Prostate gland (tissue), 2 donors: ENCODE measurements at regions not wholly inside any gene's neighbourhood (a gene's known extent, or its start where the extent isn't known, plus 50 kb on each side); places are given as distances from the start of the nearest gene placed in this dataset.

Experiments
- POLR2A ChIP-seq: fragments of 450-650 bp; IDR thresholded peaks from one replicate; pipeline ENCODE4 v1.6.1; 2016; ENCODE audit warnings: antibody characterized with exemption, mild to moderate bottlenecking
- TF ChIP-seq, protein P1 (sequence below), 4 experiments: fragments of 200-600 bp in 2 of 4; fragments of 450-650 bp in 2 of 4; sonication (generic) in 2 of 4; IDR thresholded peaks; 1 replicate in 3 of 4; 2 replicates in 1 of 4; pipeline ENCODE4 v1.5.1; 2016 to 2019; ENCODE audit warnings: antibody characterized with exemption in 4 of 4, mild to moderate bottlenecking in 2 of 4, moderate library complexity in 2 of 4

DNA sequence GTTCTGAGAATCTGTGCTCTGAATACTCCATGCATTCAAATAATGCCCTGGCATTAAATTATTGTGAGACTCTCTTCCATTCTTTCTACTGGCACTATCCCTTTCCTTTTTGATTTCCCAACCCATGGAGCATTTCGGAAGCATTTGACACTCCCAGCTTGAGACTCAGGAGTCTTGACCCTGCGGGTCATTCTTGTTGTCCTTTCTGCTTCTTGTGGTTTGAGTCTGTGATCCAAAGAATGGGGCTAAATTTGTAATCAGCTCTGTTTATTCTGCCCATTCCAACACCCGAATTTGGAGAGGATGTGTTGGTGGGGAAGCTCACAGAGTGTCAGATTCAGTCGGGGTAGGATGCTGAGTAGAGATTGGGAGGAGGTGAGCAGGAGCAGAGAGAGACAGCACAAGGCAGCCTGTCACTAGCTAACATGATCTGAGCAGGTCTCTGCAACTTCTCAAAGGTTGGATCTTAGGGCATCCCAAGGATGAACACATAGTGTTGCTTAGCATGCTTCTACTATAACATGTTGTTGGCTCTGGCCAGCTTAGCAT, 80.4 kb upstream of the BMPER start:
- TF ChIP-seq, protein P1, sequence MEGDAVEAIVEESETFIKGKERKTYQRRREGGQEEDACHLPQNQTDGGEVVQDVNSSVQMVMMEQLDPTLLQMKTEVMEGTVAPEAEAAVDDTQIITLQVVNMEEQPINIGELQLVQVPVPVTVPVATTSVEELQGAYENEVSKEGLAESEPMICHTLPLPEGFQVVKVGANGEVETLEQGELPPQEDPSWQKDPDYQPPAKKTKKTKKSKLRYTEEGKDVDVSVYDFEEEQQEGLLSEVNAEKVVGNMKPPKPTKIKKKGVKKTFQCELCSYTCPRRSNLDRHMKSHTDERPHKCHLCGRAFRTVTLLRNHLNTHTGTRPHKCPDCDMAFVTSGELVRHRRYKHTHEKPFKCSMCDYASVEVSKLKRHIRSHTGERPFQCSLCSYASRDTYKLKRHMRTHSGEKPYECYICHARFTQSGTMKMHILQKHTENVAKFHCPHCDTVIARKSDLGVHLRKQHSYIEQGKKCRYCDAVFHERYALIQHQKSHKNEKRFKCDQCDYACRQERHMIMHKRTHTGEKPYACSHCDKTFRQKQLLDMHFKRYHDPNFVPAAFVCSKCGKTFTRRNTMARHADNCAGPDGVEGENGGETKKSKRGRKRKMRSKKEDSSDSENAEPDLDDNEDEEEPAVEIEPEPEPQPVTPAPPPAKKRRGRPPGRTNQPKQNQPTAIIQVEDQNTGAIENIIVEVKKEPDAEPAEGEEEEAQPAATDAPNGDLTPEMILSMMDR (IDR thresholded peaks at IDR 0.05) = no peak
- no peak for TF ChIP-seq POLR2A
